WTC11 (cell line): ENCODE measurements at regions not wholly inside any gene's neighbourhood (a gene's known extent, or its start where the extent isn't known, plus 50 kb on each side); places are given as distances from the start of the nearest gene placed in this dataset.

ENCODE experiments used
- ATAC-seq: fragments of 200-7000 bp; cut with Tn5 transposase; 2 replicates; pipeline ENCODE4 v1.10.0; 2021; ENCODE audit warnings: mild to moderate bottlenecking, moderate library complexity
- CTCF ChIA-PET: fragments of 300-600 bp; sonication (Branson Sonifier 250); formaldehyde crosslinking; loops from one replicate; lab custom pipeline; 2021; ENCODE audit warnings: antibody characterized with exemption; lab: Charles Lee
- POLR2A ChIA-PET: fragments of 350-600 bp; sonication (Branson Sonifier 250); formaldehyde crosslinking; loops from one replicate; lab custom pipeline; 2021; ENCODE audit warnings: antibody characterized with exemption; lab: Charles Lee
- DNase-seq: peaks from one replicate; pipeline ENCODE4 v3.0.0; 2021; ENCODE audit warnings: low spot score
- H3K27ac Mint-ChIP-seq: 2 replicates; pipeline ENCODE4 v1.8.0; 2021; ENCODE audit warnings: mixed read lengths
- H3K27me3 Mint-ChIP-seq: 2 replicates; pipeline ENCODE4 v1.8.0; 2021; ENCODE audit warnings: low read depth, mild to moderate bottlenecking, moderate library complexity, mixed read lengths
- H3K36me3 Mint-ChIP-seq: 2 replicates; pipeline ENCODE4 v1.8.0; 2021; ENCODE audit warnings: mixed read lengths
- H3K4me1 Mint-ChIP-seq: 2 replicates; pipeline ENCODE4 v1.8.0; 2022; ENCODE audit warnings: mixed read lengths
- H3K4me3 Mint-ChIP-seq: 2 replicates; pipeline ENCODE4 v1.8.0; 2021; ENCODE audit warnings: mild to moderate bottlenecking, moderate library complexity, mixed read lengths
- H3K9me3 Mint-ChIP-seq: 2 replicates; pipeline ENCODE4 v1.8.0; 2021; ENCODE audit warnings: mixed read lengths
- ETV6 ChIP-seq: sonication (generic); formaldehyde crosslinking; IDR thresholded peaks from 2 replicates; pipeline ENCODE4 v1.8.1; 2022; ENCODE audit warnings: mild to moderate bottlenecking, missing genetic modification reagents
- FOXJ3 ChIP-seq: sonication (generic); formaldehyde crosslinking; IDR thresholded peaks from 2 replicates; pipeline ENCODE4 v1.9.0; 2021; ENCODE audit warnings: missing genetic modification reagents, mild to moderate bottlenecking, borderline replicate concordance
- GABPB1 ChIP-seq: sonication (generic); formaldehyde crosslinking; IDR thresholded peaks from 2 replicates; pipeline ENCODE4 v1.8.1; 2023; ENCODE audit warnings: mild to moderate bottlenecking, missing genetic modification reagents
- IRF1 ChIP-seq: sonication (generic); formaldehyde crosslinking; IDR thresholded peaks from 2 replicates; pipeline ENCODE4 v1.8.0; 2023; ENCODE audit warnings: missing genetic modification reagents
- JAZF1 ChIP-seq: fragments of 250-450 bp; sonication (Bioruptor Pico); IDR thresholded peaks from 2 replicates; pipeline ENCODE4 v1.9.0; 2021; ENCODE audit warnings: moderate library complexity, mild to moderate bottlenecking, inconsistent platforms
- RELA ChIP-seq: sonication (generic); formaldehyde crosslinking; IDR thresholded peaks from 2 replicates; pipeline ENCODE4 v1.8.1; 2022; ENCODE audit warnings: missing genetic modification reagents, mild to moderate bottlenecking, borderline replicate concordance
- ZNF396 ChIP-seq: fragments of 250-450 bp; sonication (Bioruptor Pico); IDR thresholded peaks from 2 replicates; pipeline ENCODE4 v1.8.0; 2021; ENCODE audit warnings: mild to moderate bottlenecking, moderate library complexity, borderline replicate concordance
- TF ChIP-seq, protein P1 (sequence below): sonication (generic); formaldehyde crosslinking; IDR thresholded peaks from 2 replicates; pipeline ENCODE4 v1.8.1; 2023; ENCODE audit warnings: mild to moderate bottlenecking, moderate library complexity, missing genetic modification reagents
- TF ChIP-seq, protein P2 (sequence below): fragments of 200-600 bp; IDR thresholded peaks from 2 replicates; pipeline ENCODE4 v1.8.0; 2022; ENCODE audit warnings: antibody characterized with exemption

DNA sequence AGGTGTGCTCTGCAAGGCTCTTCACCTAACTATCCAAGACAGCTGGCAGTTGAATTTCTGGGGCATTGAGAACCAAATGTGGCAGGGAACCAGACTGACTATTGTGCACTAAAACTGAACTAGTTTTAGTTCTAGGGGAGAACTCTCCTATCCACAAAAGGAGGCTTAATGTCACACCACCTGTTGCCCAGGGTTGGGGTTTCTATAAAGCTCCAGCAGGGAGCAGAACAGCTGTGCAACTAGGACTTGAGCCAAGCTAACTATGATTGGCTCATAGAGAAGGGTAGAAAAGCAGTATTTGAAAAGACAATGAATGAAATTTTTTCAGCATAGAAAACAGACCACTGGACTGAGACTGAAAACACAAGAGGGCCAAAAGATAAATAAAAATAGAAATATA, 53.3 kb upstream of the FGGY start (continued):
- TF ChIP-seq, protein P1, sequence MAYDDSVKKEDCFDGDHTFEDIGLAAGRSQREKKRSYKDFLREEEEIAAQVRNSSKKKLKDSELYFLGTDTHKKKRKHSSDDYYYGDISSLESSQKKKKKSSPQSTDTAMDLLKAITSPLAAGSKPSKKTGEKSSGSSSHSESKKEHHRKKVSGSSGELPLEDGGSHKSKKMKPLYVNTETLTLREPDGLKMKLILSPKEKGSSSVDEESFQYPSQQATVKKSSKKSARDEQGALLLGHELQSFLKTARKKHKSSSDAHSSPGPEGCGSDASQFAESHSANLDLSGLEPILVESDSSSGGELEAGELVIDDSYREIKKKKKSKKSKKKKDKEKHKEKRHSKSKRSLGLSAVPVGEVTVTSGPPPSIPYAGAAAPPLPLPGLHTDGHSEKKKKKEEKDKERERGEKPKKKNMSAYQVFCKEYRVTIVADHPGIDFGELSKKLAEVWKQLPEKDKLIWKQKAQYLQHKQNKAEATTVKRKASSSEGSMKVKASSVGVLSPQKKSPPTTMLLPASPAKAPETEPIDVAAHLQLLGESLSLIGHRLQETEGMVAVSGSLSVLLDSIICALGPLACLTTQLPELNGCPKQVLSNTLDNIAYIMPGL (CRISPR knock-in tag) = no peak
- TF ChIP-seq ZNF396 = no peak
- no peak for TF ChIP-seq ETV6 (CRISPR knock-in tag)
- TF ChIP-seq FOXJ3 (CRISPR knock-in tag) = no peak
- TF ChIP-seq JAZF1 (CRISPR knock-in tag) = no peak
- TF ChIP-seq, all 79 proteins: peak for 0

GRCh38 chr1:59243978-59244377, 52.9 kb upstream of the FGGY start:
- TF ChIP-seq IRF1 (CRISPR knock-in tag) (no peak), GABPB1 (no peak)
- H3K9me3 Mint-ChIP-seq = peaks cover 31% of the 10 kb centered on the region
- ChIA-PET CTCF (no interaction called here), POLR2A (no interaction called here)
- H3K4me3 Mint-ChIP-seq = no peak overlapping the region
- no peak for ATAC-seq
- peaks cover 12% of the 10 kb centered on the region for H3K4me1 Mint-ChIP-seq
- no peak for DNase-seq
- H3K36me3 Mint-ChIP-seq = peaks cover 15% of the 10 kb centered on the region
- no peaks in the 10 kb centered on the region; the same call in 1 of the 2 replicates for H3K27me3 Mint-ChIP-seq
- no peak overlapping the region for H3K27ac Mint-ChIP-seq

GRCh38 chr1:59244891-59245290, 52.0 kb upstream of the FGGY start:
- POLR2A ChIA-PET = no interaction called here
- CTCF ChIA-PET = no interaction called here
- no peak overlapping the region for H3K4me3 Mint-ChIP-seq
- TF ChIP-seq, protein P2, sequence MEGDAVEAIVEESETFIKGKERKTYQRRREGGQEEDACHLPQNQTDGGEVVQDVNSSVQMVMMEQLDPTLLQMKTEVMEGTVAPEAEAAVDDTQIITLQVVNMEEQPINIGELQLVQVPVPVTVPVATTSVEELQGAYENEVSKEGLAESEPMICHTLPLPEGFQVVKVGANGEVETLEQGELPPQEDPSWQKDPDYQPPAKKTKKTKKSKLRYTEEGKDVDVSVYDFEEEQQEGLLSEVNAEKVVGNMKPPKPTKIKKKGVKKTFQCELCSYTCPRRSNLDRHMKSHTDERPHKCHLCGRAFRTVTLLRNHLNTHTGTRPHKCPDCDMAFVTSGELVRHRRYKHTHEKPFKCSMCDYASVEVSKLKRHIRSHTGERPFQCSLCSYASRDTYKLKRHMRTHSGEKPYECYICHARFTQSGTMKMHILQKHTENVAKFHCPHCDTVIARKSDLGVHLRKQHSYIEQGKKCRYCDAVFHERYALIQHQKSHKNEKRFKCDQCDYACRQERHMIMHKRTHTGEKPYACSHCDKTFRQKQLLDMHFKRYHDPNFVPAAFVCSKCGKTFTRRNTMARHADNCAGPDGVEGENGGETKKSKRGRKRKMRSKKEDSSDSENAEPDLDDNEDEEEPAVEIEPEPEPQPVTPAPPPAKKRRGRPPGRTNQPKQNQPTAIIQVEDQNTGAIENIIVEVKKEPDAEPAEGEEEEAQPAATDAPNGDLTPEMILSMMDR = no peak
- TF ChIP-seq RELA (CRISPR knock-in tag) = no peak
- H3K27ac Mint-ChIP-seq = no peak overlapping the region
- no peak for ATAC-seq
- H3K36me3 Mint-ChIP-seq = peaks cover 25% of the 10 kb centered on the region
- DNase-seq = no peak
- H3K4me1 Mint-ChIP-seq = peaks cover 5% of the 10 kb centered on the region; the same call in 1 of the 2 replicates
- H3K9me3 Mint-ChIP-seq = peaks cover 40% of the 10 kb centered on the region
- no peaks in the 10 kb centered on the region; the same call in 1 of the 2 replicates for H3K27me3 Mint-ChIP-seq
